Caco-2 (cell line): ENCODE measurements at regions not wholly inside any gene's neighbourhood (a gene's known extent, or its start where the extent isn't known, plus 50 kb on each side); places are given as distances from the start of the nearest gene placed in this dataset.

ENCODE experiments used
- BruUV-seq: library from RNA; stranded (reverse); fragments of 400-500 nt; replicated peaks from 2 replicates; lab custom pipeline; 2021; lab: Mats Ljungman, UMichigan
- CTCF ChIA-PET: fragments of 300-600 bp; sonication (Branson Sonifier 250); formaldehyde crosslinking; loops from one replicate; lab custom pipeline; 2022; ENCODE audit warnings: antibody characterized with exemption; lab: Charles Lee
- POLR2A ChIA-PET: fragments of 300-600 bp; sonication (Branson Sonifier 250); formaldehyde crosslinking; loops from one replicate; lab custom pipeline; 2022; ENCODE audit warnings: antibody characterized with exemption; lab: Charles Lee
- DNase-seq, 2 experiments: peaks; one replicate each; pipeline versions ENCODE4 v3.0.0 to v3.0.0-alpha.2; 2020 to 2022
- H3K27me3 ChIP-seq: replicated peaks from 2 replicates; pipeline ENCODE4 v1.6.0; 2011; ENCODE audit warnings: low read length; ENCODE audit not compliant: control insufficient read depth, insufficient read depth
- H3K36me3 ChIP-seq: 2 replicates; pipeline ENCODE4 v1.5.1; 2011; ENCODE audit warnings: low read length; ENCODE audit not compliant: control insufficient read depth, insufficient read depth
- H3K4me1 ChIP-seq: fragments of 250-450 bp; sonication (Bioruptor Pico); 2 replicates; pipeline ENCODE4 v1.5.1; 2020; ENCODE audit warnings: mild to moderate bottlenecking
- H3K4me3 ChIP-seq: 2 replicates; pipeline ENCODE4 v1.5.1; 2011; ENCODE audit warnings: low read depth, mild to moderate bottlenecking, control low read depth, low read length
- H3K9me3 ChIP-seq: fragments of 250-450 bp; sonication (Bioruptor Pico); 2 replicates; pipeline ENCODE4 v1.5.1; 2020; ENCODE audit warnings: mild to moderate bottlenecking, moderate library complexity
- H3K27ac Mint-ChIP-seq: one replicate; pipeline ENCODE4 v1.8.0; 2022; ENCODE audit warnings: mixed read lengths; ENCODE audit not compliant: unreplicated experiment
- H3K27me3 Mint-ChIP-seq: one replicate; pipeline ENCODE4 v1.8.0; 2022; ENCODE audit warnings: mixed read lengths; ENCODE audit not compliant: insufficient read depth, unreplicated experiment
- H3K36me3 Mint-ChIP-seq: one replicate; pipeline ENCODE4 v1.8.0; 2022; ENCODE audit warnings: mild to moderate bottlenecking, mixed read lengths; ENCODE audit not compliant: insufficient read depth, unreplicated experiment
- H3K4me1 Mint-ChIP-seq: one replicate; pipeline ENCODE4 v1.8.0; 2022; ENCODE audit warnings: low read depth, mixed read lengths; ENCODE audit not compliant: unreplicated experiment
- H3K4me3 Mint-ChIP-seq: one replicate; pipeline ENCODE4 v1.8.0; 2022; ENCODE audit warnings: mild to moderate bottlenecking, moderate library complexity, mixed read lengths; ENCODE audit not compliant: unreplicated experiment
- H3K9me3 Mint-ChIP-seq: one replicate; pipeline ENCODE4 v1.8.0; 2022; ENCODE audit warnings: mixed read lengths; ENCODE audit not compliant: unreplicated experiment
- intact Hi-C: fragments of 100-400 bp; cut with micrococcal nuclease; formaldehyde crosslinking; loops from one replicate; pipeline ENCODE4 v1.10.0; 2022; ENCODE audit not compliant: unreplicated experiment
- TF ChIP-seq, protein P1 (sequence below), 2 experiments: fragments of 200-600 bp in 1 of 2; IDR thresholded peaks; 1 replicate in 1 of 2; 2 replicates in 1 of 2; pipeline versions ENCODE4 v1.5.1 to v1.8.0; 2011 to 2022; ENCODE audit warnings: antibody characterized with exemption in 1 of 2, control low read depth in 1 of 2, inconsistent platforms in 1 of 2, low read depth in 1 of 2, low read length in 1 of 2, mild to moderate bottlenecking in 1 of 2, moderate library complexity in 1 of 2; ENCODE audit not compliant: insufficient read depth in 1 of 2, severe bottlenecking in 1 of 2, unreplicated experiment in 1 of 2

DNA sequence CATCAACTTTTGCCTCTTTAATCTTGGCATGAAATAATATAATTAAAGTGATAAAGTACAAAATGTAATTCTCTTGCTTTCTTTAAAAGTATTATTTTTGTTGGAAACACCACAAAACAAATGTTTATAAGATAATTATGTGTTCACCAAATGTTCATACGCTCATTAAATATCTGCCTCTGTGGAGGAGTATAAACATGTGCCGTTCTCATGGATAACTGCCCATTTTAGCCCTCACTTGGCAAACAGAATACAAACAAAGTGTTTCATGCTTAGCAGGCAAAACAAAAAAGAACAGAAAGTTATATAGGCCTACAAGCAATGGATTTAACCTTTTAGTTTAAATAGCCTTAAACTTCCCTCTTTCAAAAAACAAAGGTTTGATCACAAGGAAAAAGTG lies 800.5 kb upstream of the DIAPH2 start:
- Mint-ChIP-seq H3K9me3 (no peaks in the 10 kb centered on the region), H3K27ac (no peak overlapping the region), H3K4me3 (no peak overlapping the region), H3K36me3 (no peaks in the 10 kb centered on the region), H3K27me3 (no peaks in the 10 kb centered on the region), H3K4me1 (no peaks in the 10 kb centered on the region)
- Histone ChIP-seq H3K27me3 (no peaks in the 10 kb centered on the region), H3K9me3 (no peaks in the 10 kb centered on the region), H3K4me3 (no peak overlapping the region), H3K36me3 (no peaks in the 10 kb centered on the region), H3K4me1 (no peaks in the 10 kb centered on the region)
- CTCF ChIA-PET: no interaction called here
- no TSS peak for BruUV-seq
- DNase-seq: no peak
- POLR2A ChIA-PET: no interaction called here
- TF ChIP-seq, protein P1, sequence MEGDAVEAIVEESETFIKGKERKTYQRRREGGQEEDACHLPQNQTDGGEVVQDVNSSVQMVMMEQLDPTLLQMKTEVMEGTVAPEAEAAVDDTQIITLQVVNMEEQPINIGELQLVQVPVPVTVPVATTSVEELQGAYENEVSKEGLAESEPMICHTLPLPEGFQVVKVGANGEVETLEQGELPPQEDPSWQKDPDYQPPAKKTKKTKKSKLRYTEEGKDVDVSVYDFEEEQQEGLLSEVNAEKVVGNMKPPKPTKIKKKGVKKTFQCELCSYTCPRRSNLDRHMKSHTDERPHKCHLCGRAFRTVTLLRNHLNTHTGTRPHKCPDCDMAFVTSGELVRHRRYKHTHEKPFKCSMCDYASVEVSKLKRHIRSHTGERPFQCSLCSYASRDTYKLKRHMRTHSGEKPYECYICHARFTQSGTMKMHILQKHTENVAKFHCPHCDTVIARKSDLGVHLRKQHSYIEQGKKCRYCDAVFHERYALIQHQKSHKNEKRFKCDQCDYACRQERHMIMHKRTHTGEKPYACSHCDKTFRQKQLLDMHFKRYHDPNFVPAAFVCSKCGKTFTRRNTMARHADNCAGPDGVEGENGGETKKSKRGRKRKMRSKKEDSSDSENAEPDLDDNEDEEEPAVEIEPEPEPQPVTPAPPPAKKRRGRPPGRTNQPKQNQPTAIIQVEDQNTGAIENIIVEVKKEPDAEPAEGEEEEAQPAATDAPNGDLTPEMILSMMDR (IDR thresholded peaks at IDR 0.05; ENCODE audit: insufficient read depth in 1 of 2, low read depth in 1 of 2, low read length in 1 of 2, severe bottlenecking in 1 of 2, unreplicated experiment in 1 of 2): no peak
- intact Hi-C loops: no loop called here

GRCh38 chrX:95885074-95885473 lies 799.6 kb upstream of the DIAPH2 start:
- Histone ChIP-seq H3K4me1 (no peaks in the 10 kb centered on the region), H3K36me3 (no peaks in the 10 kb centered on the region), H3K27me3 (no peaks in the 10 kb centered on the region), H3K4me3 (no peak overlapping the region), H3K9me3 (no peaks in the 10 kb centered on the region)
- Mint-ChIP-seq H3K9me3 (no peaks in the 10 kb centered on the region), H3K27me3 (no peaks in the 10 kb centered on the region), H3K36me3 (no peaks in the 10 kb centered on the region), H3K4me1 (no peaks in the 10 kb centered on the region), H3K4me3 (no peak overlapping the region), H3K27ac (no peak overlapping the region)
- TF ChIP-seq, protein P1 (IDR thresholded peaks at IDR 0.05; ENCODE audit: insufficient read depth in 1 of 2, low read depth in 1 of 2, low read length in 1 of 2, severe bottlenecking in 1 of 2, unreplicated experiment in 1 of 2): no peak
- DNase-seq: no peak
- ChIA-PET POLR2A (no interaction called here), CTCF (no interaction called here)
- BruUV-seq: no TSS peak
- intact Hi-C loops: no loop called here

DNA sequence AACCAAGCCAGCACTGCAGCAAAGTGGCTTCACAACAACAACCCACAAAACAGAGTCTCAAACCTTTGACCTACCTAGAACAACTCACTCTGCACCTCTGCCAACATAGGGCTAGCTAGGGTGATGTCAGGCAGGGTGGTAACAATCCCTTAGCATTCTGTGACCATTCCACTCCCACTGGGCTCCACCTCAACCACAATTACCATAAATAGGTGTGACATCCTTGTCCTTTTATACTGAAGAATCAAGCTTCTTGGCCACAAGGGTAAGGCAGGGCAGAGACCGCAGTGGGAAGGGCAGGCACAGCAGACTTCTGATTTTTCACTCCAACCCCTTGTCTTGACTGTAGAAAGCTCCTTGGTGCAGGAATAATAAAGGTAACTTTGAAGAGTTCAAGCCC lies 795.4 kb upstream of the DIAPH2 start:
- DNase-seq: no peak
- Mint-ChIP-seq H3K9me3 (no peaks in the 10 kb centered on the region), H3K4me3 (no peak overlapping the region), H3K27me3 (no peaks in the 10 kb centered on the region), H3K36me3 (no peaks in the 10 kb centered on the region), H3K4me1 (no peaks in the 10 kb centered on the region), H3K27ac (no peak overlapping the region)
- intact Hi-C loops: no loop called here
- ChIA-PET POLR2A (no interaction called here), CTCF (no interaction called here)
- Histone ChIP-seq H3K4me3 (no peak overlapping the region), H3K4me1 (no peaks in the 10 kb centered on the region), H3K27me3 (no peaks in the 10 kb centered on the region), H3K9me3 (no peaks in the 10 kb centered on the region), H3K36me3 (no peaks in the 10 kb centered on the region)
- BruUV-seq: no TSS peak
- TF ChIP-seq, protein P1 (IDR thresholded peaks at IDR 0.05; ENCODE audit: insufficient read depth in 1 of 2, low read depth in 1 of 2, low read length in 1 of 2, severe bottlenecking in 1 of 2, unreplicated experiment in 1 of 2): no peak
